GM10248 (cell line): ENCODE measurements at regions not wholly inside any gene's neighbourhood (a gene's known extent, or its start where the extent isn't known, plus 50 kb on each side); places are given as distances from the start of the nearest gene placed in this dataset.

Source experiments
- CTCF ChIA-PET: fragments of 300-600 bp; sonication (Branson Sonifier 250); formaldehyde crosslinking; extraction: SDS; loops from one replicate; lab custom pipeline; 2021; ENCODE audit warnings: antibody characterized with exemption; lab: Yijun Ruan, JAX
- POLR2A ChIA-PET: fragments of 350-650 bp; sonication (Branson Sonifier 250); formaldehyde crosslinking; extraction: SDS; loops from one replicate; lab custom pipeline; 2020; ENCODE audit warnings: antibody characterized with exemption; lab: Yijun Ruan, JAX
- DNase-seq: peaks from one replicate; pipeline ENCODE4 v3.0.0; 2012; ENCODE audit errors: extremely low spot score
- CTCF ChIP-seq: IDR thresholded peaks from 2 replicates; pipeline ENCODE4 v1.5.1; 2012; ENCODE audit warnings: mild to moderate bottlenecking, low read depth; ENCODE audit errors: extremely low read depth, missing control alignments, control extremely low read depth

- DNase-seq = no peak
- no peak for TF ChIP-seq CTCF
- CTCF ChIA-PET = interaction anchor here (1.1 to 1.7 kb wide), 2 partner anchors 8 to 17 kb away, joined by 4 read pairs; no protein-coding TSS in a partner anchor
- POLR2A ChIA-PET = no interaction called here
These were observed 171.5 kb upstream of the ATP10B start for GRCh38 chr5:161023551-161023950.

GRCh38 chr5:161022151-161022550, 170.1 kb upstream of the ATP10B start:
- TF ChIP-seq CTCF = no peak
- ChIA-PET CTCF (interaction anchor here (1.1 kb wide), 1 partner anchor 10 kb away, joined by 3 read pairs; no protein-coding TSS in a partner anchor), POLR2A (no interaction called here)
- no peak for DNase-seq

GRCh38 chr5:161009817-161010216, 157.8 kb upstream of the ATP10B start:
- CTCF ChIA-PET = no interaction called here
- POLR2A ChIA-PET = no interaction called here
- DNase-seq = no peak
- TF ChIP-seq CTCF = no peak

- ChIA-PET POLR2A (no interaction called here), CTCF (interaction anchor here (0.9 kb wide), 1 partner anchor 12 kb away, joined by 3 read pairs; no protein-coding TSS in a partner anchor)
- DNase-seq = no peak
- no peak for TF ChIP-seq CTCF
These were observed 157.2 kb upstream of the ATP10B start for GRCh38 chr5:161009194-161009593.

GRCh38 chr5:161007879-161008278, 155.9 kb upstream of the ATP10B start:
- ChIA-PET CTCF (no interaction called here), POLR2A (no interaction called here)
- no peak for TF ChIP-seq CTCF
- DNase-seq = no peak

- no peak for DNase-seq
- CTCF ChIA-PET = no interaction called here
- POLR2A ChIA-PET = no interaction called here
These were observed 150.6 kb upstream of the ATP10B start for GRCh38 chr5:161002571-161003074.

More at GRCh38 chr5:161002571-161003074, 150.6 kb upstream of the ATP10B start:
- no peak for TF ChIP-seq CTCF
